ENCODE measurements at regions not wholly inside any gene's neighbourhood (a gene's known extent, or its start where the extent isn't known, plus 50 kb on each side); places are given as distances from the start of the nearest gene placed in this dataset.
A peak's percentile ranks its signal among the peaks of the same experiment; 100 is the strongest.

- intact Hi-C loops (cut with micrococcal nuclease) (no loop called here), in situ Hi-C loops (cut with MboI; ENCODE audit: low sequenced_read_pairs) (no loop called here), dilution Hi-C loops (cut with HindIII; ENCODE audit: low sequenced_read_pairs, unreplicated experiment) (no loop called here)
- H2BK120ac ChIP-seq (ENCODE audit: low read depth, low read length): peak overlapping the region; percentile 86
- no peak for DNase-seq
- no peak overlapping the region for H3K9ac ChIP-seq (ENCODE audit: low read depth, low read length)
- H3K27ac ChIP-seq (ENCODE audit: insufficient read depth, low read length): no peak overlapping the region
- peak overlapping the region; percentile 12; the same call in 1 of the 3 replicates for H2BK15ac ChIP-seq (ENCODE audit: low read depth, low read length)
- no peak overlapping the region for H3K4me2 ChIP-seq (ENCODE audit: low read depth, low read length)
- peaks cover 4% of the 10 kb centered on the region; the same call in 1 of the 2 replicates for H3K4me1 ChIP-seq (ENCODE audit: control insufficient read depth, insufficient read depth, low read length)
- peak overlapping the region; percentile 85; the same call in 1 of the 2 replicates for H4K5ac ChIP-seq (ENCODE audit: low read depth, low read length)
- 0 out of 2 replicates have a peak overlapping the region, but pooled peaks have one; percentile 1 for H3K4ac ChIP-seq (ENCODE audit: low read depth, low read length)
- no peaks in the 10 kb centered on the region for H4K20me1 ChIP-seq (ENCODE audit: insufficient read depth, low read length)
- H2AFZ ChIP-seq (replicated peaks; ENCODE audit: low read length, poor library complexity): no peak overlapping the region
- no peak overlapping the region for H3K23ac ChIP-seq (ENCODE audit: low read depth, low read length)
- ChIA-PET POLR2A (ENCODE audit: unreplicated experiment) (no interaction called here), CTCF (no interaction called here)
- peak overlapping the region in 1 of 2 experiments; percentile 6; a peak in 2 of 4 replicates for H4K8ac ChIP-seq (ENCODE audit: low read depth in 2 of 2, low read length in 2 of 2)
- H2BK20ac ChIP-seq (ENCODE audit: low read depth, low read length): peak overlapping the region; percentile 2
- WGBS, 2 experiments (ENCODE audit: extremely low coverage in 2 of 2, insufficient read length in 1 of 2): no CpG with 5 or more reads among the region's 3 CpGs
- no peak overlapping the region for H3K56ac ChIP-seq (ENCODE audit: extremely low read depth, insufficient read depth, low read length)
- H3K18ac ChIP-seq (ENCODE audit: low read depth, low read length): peak overlapping the region; percentile 82; the same call in 1 of the 2 replicates
- H3K79me1 ChIP-seq (ENCODE audit: low read depth in 1 of 2, low read length in 2 of 2): peaks cover 0 to 3% of the 10 kb centered on the region in 2 experiments; a peak in 2 of 4 replicates
- no peak overlapping the region for H2AK9ac ChIP-seq (replicated peaks; ENCODE audit: low read depth, low read length, poor library complexity)
- no peaks in the 10 kb centered on the region for H3K36me3 ChIP-seq (ENCODE audit: control insufficient read depth, insufficient read depth, low read length)
- no peaks in the 10 kb centered on the region for H3K9me3 ChIP-seq (ENCODE audit: control insufficient read depth, insufficient read depth, low read length)
- no peak for ATAC-seq (ENCODE audit: low read depth)
- H2BK5ac ChIP-seq (ENCODE audit: low read depth, low read length, poor library complexity, severe bottlenecking): no peak overlapping the region
- TF ChIP-seq SMC3 (IDR thresholded peaks at IDR 0.05; ENCODE audit: low read depth, low read length): no peak
- no peak for TF ChIP-seq MXI1 (IDR thresholded peaks at IDR 0.05; ENCODE audit: borderline replicate concordance, low read depth, low read length)
- TF ChIP-seq FOS (IDR thresholded peaks at IDR 0.05; ENCODE audit: low read depth, low read length): no peak
- no peak for TF ChIP-seq RCOR1 (IDR thresholded peaks at IDR 0.05; ENCODE audit: insufficient replicate concordance, low read length)
- TF ChIP-seq, protein P1, sequence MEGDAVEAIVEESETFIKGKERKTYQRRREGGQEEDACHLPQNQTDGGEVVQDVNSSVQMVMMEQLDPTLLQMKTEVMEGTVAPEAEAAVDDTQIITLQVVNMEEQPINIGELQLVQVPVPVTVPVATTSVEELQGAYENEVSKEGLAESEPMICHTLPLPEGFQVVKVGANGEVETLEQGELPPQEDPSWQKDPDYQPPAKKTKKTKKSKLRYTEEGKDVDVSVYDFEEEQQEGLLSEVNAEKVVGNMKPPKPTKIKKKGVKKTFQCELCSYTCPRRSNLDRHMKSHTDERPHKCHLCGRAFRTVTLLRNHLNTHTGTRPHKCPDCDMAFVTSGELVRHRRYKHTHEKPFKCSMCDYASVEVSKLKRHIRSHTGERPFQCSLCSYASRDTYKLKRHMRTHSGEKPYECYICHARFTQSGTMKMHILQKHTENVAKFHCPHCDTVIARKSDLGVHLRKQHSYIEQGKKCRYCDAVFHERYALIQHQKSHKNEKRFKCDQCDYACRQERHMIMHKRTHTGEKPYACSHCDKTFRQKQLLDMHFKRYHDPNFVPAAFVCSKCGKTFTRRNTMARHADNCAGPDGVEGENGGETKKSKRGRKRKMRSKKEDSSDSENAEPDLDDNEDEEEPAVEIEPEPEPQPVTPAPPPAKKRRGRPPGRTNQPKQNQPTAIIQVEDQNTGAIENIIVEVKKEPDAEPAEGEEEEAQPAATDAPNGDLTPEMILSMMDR (conservative IDR thresholded peaks at IDR 0.05; ENCODE audit: low read depth, low read length): no peak
- no peak for TF ChIP-seq CHD1 (IDR thresholded peaks at IDR 0.05; ENCODE audit: low read depth, low read length)
- no peak for TF ChIP-seq RAD21 (IDR thresholded peaks at IDR 0.05; ENCODE audit: low read length)
- TF ChIP-seq MAFK (IDR thresholded peaks at IDR 0.05; ENCODE audit: low read depth, low read length): no peak
- TF ChIP-seq BHLHE40 (IDR thresholded peaks at IDR 0.05; ENCODE audit: low read depth, low read length): no peak
- no peak for TF ChIP-seq MAZ (IDR thresholded peaks at IDR 0.05; ENCODE audit: borderline replicate concordance, low read depth, low read length)
- no peak for TF ChIP-seq RFX5 (IDR thresholded peaks at IDR 0.05; ENCODE audit: low read depth, low read length)
- TF ChIP-seq, protein P2, sequence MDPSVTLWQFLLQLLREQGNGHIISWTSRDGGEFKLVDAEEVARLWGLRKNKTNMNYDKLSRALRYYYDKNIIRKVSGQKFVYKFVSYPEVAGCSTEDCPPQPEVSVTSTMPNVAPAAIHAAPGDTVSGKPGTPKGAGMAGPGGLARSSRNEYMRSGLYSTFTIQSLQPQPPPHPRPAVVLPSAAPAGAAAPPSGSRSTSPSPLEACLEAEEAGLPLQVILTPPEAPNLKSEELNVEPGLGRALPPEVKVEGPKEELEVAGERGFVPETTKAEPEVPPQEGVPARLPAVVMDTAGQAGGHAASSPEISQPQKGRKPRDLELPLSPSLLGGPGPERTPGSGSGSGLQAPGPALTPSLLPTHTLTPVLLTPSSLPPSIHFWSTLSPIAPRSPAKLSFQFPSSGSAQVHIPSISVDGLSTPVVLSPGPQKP (IDR thresholded peaks at IDR 0.05; ENCODE audit: borderline replicate concordance, low read depth, low read length): no peak
- TF ChIP-seq NFE2L2 (IDR thresholded peaks at IDR 0.05; ENCODE audit: low read depth, low read length): no peak
- BruUV-seq (replicated peaks): no TSS peak
- no peak overlapping the region for H2AK5ac ChIP-seq (ENCODE audit: low read depth, low read length)
- H3K4me3 ChIP-seq (ENCODE audit: insufficient read depth, low read depth, low read length): no peak overlapping the region
- H3K9me1 ChIP-seq (ENCODE audit: insufficient read depth, low read length): peaks cover 2% of the 10 kb centered on the region; the same call in 1 of the 2 replicates
- H3K14ac ChIP-seq (replicated peaks; ENCODE audit: low read depth, low read length): no peak overlapping the region
- no peaks in the 10 kb centered on the region for H3K27me3 ChIP-seq (ENCODE audit: control insufficient read depth, insufficient read depth, low read length)
- H4K91ac ChIP-seq (ENCODE audit: insufficient read depth, low read depth, low read length): peak overlapping the region; percentile 7
These were observed 64.0 kb upstream of the KCNN2 start for GRCh38 chr5:114297915-114298314.
